SU-DHL-6 (cell line): ENCODE measurements at regions not wholly inside any gene's neighbourhood (a gene's known extent, or its start where the extent isn't known, plus 50 kb on each side); places are given as distances from the start of the nearest gene placed in this dataset.

Experiments used
- H2AFZ ChIP-seq: fragments of 200-600 bp; sonication (generic); 2 replicates; pipeline ENCODE4 v1.6.1; 2014; ENCODE audit warnings: low read depth, mild to moderate bottlenecking, moderate library complexity, mixed read lengths, antibody characterized with exemption, low read length; ENCODE audit not compliant: severe bottlenecking
- H3F3A ChIP-seq: fragments of 200-600 bp; shearing (Covaris generic); 2 replicates; pipeline ENCODE4 v1.6.0; 2016; ENCODE audit warnings: antibody characterized with exemption, mild to moderate bottlenecking; ENCODE audit not compliant: insufficient read depth
- H3K27ac ChIP-seq: fragments of 200-600 bp; sonication (generic); 2 replicates; pipeline ENCODE4 v1.5.1; 2016; ENCODE audit warnings: low read depth, mild to moderate bottlenecking, low read length, moderate library complexity, mixed read lengths
- H3K27me3 ChIP-seq: fragments of 200-600 bp; sonication (generic), shearing (Covaris generic); 2 replicates; pipeline ENCODE4 v1.6.0; 2014; ENCODE audit warnings: mild to moderate bottlenecking, low read length
- H3K36me3 ChIP-seq: fragments of 200-600 bp; sonication (generic); 2 replicates; pipeline ENCODE4 v1.6.1; 2014; ENCODE audit warnings: mild to moderate bottlenecking, low read length, mixed read lengths
- H3K4me2 ChIP-seq: fragments of 300-600, 200-600 bp; shearing (Covaris generic), sonication (generic); 2 replicates; pipeline ENCODE4 v1.6.0; 2014; ENCODE audit warnings: low read length, low read depth, mild to moderate bottlenecking; ENCODE audit not compliant: poor library complexity, severe bottlenecking
- H3K4me3 ChIP-seq: fragments of 200-600 bp; sonication (generic); 2 replicates; pipeline ENCODE4 v1.5.1; 2014; ENCODE audit warnings: antibody characterized with exemption, low read length, mild to moderate bottlenecking, mixed read lengths; ENCODE audit not compliant: insufficient read depth, poor library complexity, severe bottlenecking
- H3K79me2 ChIP-seq: fragments of 200-600 bp; sonication (generic); 2 replicates; pipeline ENCODE4 v1.6.1; 2014; ENCODE audit warnings: mild to moderate bottlenecking, low read length, moderate library complexity; ENCODE audit not compliant: insufficient read depth
- H3K9ac ChIP-seq: fragments of 200-600 bp; sonication (generic); 2 replicates; pipeline ENCODE4 v1.7.0; 2014; ENCODE audit warnings: mild to moderate bottlenecking, low read length
- H3K9me2 ChIP-seq: fragments of 200-600 bp; sonication (generic); replicated peaks from 2 replicates; pipeline ENCODE4 v1.6.1; 2014; ENCODE audit warnings: low read length; ENCODE audit not compliant: insufficient read depth
- H3K9me3 ChIP-seq: fragments of 200-600 bp; sonication (generic); 2 replicates; pipeline ENCODE4 v1.6.1; 2014; ENCODE audit warnings: low read length, mixed read lengths; ENCODE audit not compliant: insufficient read depth
- H4K20me1 ChIP-seq: fragments of 200-600 bp; sonication (generic); 2 replicates; pipeline ENCODE4 v1.6.1; 2014; ENCODE audit warnings: low read depth, mild to moderate bottlenecking, antibody characterized with exemption, low read length, moderate library complexity, mixed read lengths
- EZH2phosphoT487 ChIP-seq: fragments of 200-600 bp; sonication (generic), shearing (Covaris generic); conservative IDR thresholded peaks from 2 replicates; pipeline ENCODE4 v1.6.1; 2018; ENCODE audit warnings: mild to moderate bottlenecking, antibody characterized with exemption, low read length, moderate library complexity, mixed read lengths
- TF ChIP-seq, protein P1 (sequence below): fragments of 200-600 bp; sonication (generic); IDR thresholded peaks from one replicate; pipeline ENCODE4 v1.5.1; 2017; ENCODE audit warnings: antibody characterized with exemption, mild to moderate bottlenecking, low read length, moderate library complexity; ENCODE audit not compliant: insufficient read depth, poor library complexity, severe bottlenecking

DNA sequence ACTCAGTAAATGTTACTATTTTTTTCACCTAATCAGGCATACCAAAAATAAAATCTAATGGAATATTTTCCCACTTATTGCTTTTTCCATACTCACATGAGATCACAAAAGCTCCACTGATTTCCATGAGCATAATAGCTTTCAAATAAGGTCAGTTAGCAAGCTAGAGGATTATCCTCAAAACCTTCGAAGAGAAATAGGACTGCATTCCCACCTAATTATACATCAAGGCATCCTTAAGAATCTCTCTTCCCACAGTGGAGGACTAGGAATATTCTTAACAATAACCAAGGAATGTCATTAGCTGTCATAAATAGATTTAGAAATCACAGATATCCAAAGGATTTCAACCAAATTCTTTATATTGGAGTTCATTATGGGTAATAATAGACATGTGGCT lies 127.9 kb upstream of the STT3B start:
- TF ChIP-seq, protein P1, sequence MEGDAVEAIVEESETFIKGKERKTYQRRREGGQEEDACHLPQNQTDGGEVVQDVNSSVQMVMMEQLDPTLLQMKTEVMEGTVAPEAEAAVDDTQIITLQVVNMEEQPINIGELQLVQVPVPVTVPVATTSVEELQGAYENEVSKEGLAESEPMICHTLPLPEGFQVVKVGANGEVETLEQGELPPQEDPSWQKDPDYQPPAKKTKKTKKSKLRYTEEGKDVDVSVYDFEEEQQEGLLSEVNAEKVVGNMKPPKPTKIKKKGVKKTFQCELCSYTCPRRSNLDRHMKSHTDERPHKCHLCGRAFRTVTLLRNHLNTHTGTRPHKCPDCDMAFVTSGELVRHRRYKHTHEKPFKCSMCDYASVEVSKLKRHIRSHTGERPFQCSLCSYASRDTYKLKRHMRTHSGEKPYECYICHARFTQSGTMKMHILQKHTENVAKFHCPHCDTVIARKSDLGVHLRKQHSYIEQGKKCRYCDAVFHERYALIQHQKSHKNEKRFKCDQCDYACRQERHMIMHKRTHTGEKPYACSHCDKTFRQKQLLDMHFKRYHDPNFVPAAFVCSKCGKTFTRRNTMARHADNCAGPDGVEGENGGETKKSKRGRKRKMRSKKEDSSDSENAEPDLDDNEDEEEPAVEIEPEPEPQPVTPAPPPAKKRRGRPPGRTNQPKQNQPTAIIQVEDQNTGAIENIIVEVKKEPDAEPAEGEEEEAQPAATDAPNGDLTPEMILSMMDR: no peak
- TF ChIP-seq EZH2phosphoT487: no peak
- Histone ChIP-seq H4K20me1 (no peaks in the 10 kb centered on the region), H3K27ac (no peak overlapping the region)

DNA sequence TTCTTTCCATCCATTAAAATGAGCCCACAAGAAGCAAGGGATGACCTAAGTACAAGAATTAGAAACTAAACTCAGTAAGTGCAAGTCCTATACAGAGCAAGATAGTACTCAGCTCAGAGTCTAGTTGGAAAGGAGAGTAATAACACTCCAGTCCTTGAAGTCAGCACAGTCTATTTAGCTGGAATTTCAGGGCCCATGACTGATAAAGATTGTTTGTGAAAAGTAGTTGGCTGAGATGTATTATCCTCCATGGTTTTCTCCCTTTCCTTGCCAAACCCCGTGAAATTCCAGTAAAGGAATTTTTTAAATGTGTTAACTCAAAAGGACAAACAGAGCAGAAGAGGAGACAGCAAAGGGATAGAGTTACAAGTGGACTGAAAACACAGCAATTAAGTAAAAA lies 127.2 kb upstream of the STT3B start:
- Histone ChIP-seq H3K79me2 (no peaks in the 10 kb centered on the region), H3K9me3 (no peaks in the 10 kb centered on the region), H3K27ac (no peak overlapping the region), H2AFZ (no peak overlapping the region), H3K9me2 (no peaks in the 10 kb centered on the region), H3K4me3 (no peak overlapping the region), H3K9ac (no peak overlapping the region), H3K36me3 (no peaks in the 10 kb centered on the region), H4K20me1 (no peaks in the 10 kb centered on the region), H3F3A (no peaks in the 10 kb centered on the region), H3K27me3 (no peaks in the 10 kb centered on the region), H3K4me2 (no peak overlapping the region)
- TF ChIP-seq, protein P1: no peak
- TF ChIP-seq EZH2phosphoT487: no peak

More for the DNA sequence above, 127.9 kb upstream of the STT3B start:
- H3K4me2 ChIP-seq: no peak overlapping the region
- no peak overlapping the region for H2AFZ ChIP-seq
- H3K4me3 ChIP-seq: no peak overlapping the region
- H3K79me2 ChIP-seq: no peaks in the 10 kb centered on the region
- no peaks in the 10 kb centered on the region for H3K9me2 ChIP-seq
- no peaks in the 10 kb centered on the region for H3K9me3 ChIP-seq
- no peak overlapping the region for H3K9ac ChIP-seq
- no peaks in the 10 kb centered on the region for H3K36me3 ChIP-seq
- no peaks in the 10 kb centered on the region for H3F3A ChIP-seq
- no peaks in the 10 kb centered on the region for H3K27me3 ChIP-seq

DNA sequence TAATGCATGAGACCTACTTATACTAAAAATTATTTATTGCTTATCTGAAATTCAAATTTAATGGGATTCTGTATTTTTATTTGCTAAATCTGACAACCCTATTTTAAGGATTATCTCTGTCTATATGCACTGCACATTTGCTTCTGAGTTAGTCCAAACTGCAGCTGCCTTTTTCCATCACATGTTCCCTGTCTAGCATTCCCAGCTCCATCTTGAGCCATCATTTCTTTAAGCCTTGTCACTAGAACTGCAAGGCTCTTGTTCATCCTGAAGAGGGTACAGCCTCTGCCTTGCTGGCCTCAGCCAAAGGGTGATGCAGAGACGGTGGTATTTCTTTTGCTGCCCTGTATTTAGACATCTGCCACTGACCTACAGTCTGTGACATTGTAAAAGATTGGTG lies 125.8 kb upstream of the STT3B start:
- H3K36me3 ChIP-seq: no peaks in the 10 kb centered on the region
- no peaks in the 10 kb centered on the region for H3K9me2 ChIP-seq
- H3K4me2 ChIP-seq: no peak overlapping the region
- H3F3A ChIP-seq: no peaks in the 10 kb centered on the region
- no peak overlapping the region for H3K4me3 ChIP-seq
- H3K9me3 ChIP-seq: no peaks in the 10 kb centered on the region
- H3K9ac ChIP-seq: no peak overlapping the region
- H3K27me3 ChIP-seq: no peaks in the 10 kb centered on the region
- TF ChIP-seq, protein P1: no peak
- no peak for TF ChIP-seq EZH2phosphoT487
- no peak overlapping the region for H2AFZ ChIP-seq
- no peak overlapping the region for H3K27ac ChIP-seq
- no peaks in the 10 kb centered on the region for H4K20me1 ChIP-seq
- H3K79me2 ChIP-seq: no peaks in the 10 kb centered on the region
